NK-92 treated with Interleukin-12 subunit alpha and Interleukin-12 subunit beta, amount 100 ng/mL, for 24 hours (cell line): ENCODE measurements at regions not wholly inside any gene's neighbourhood (a gene's known extent, or its start where the extent isn't known, plus 50 kb on each side); places are given as distances from the start of the nearest gene placed in this dataset.
"Not testable (repeated sequence)": the region's sequence is repeated elsewhere in the genome, so short reads cannot be mapped to it uniquely, and the experiment has no call there.

Source experiments
- DNase-seq: peaks from one replicate; lab custom pipeline; 2025; lab: John Stamatoyannopoulos, UW

DNA sequence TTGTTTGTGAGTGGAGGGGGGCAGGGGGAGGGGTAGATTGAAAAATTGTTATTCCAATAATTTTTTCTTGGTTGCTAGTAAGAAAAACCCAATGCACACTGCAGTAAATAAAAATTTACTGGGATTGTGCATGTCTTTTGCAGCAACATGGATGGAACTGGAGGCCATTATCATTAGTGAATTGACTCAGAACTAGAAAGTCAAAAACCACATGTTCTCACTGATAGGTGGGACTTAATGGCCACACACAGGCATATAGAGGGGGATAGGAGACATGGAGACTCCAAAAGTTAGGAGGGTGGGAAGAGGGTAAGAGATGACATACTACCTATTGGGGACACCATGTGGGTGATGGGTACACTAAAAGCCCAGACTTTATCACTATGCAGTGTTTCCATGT lies 67.2 kb downstream of the BUB3 start:
- DNase-seq: no peak

DNA sequence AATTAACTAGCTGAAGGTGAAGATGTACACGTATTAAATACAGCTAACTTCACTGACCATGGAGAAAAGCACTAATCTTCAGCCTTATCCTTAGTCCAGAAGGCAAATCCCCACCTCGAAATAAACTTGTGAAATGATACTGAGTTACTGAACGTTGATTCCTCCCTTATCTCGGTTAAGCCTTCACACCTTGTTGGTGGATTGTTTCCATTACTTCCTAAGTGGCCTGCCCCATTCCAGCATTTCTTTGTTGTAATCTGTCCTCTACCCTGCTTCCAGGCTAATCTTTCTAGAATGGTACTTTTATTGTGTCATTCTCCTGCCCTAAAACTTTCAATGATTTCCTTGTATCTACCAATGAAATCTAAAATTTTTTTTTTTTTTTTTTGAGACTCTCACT lies 68.6 kb downstream of the BUB3 start:
- no peak for DNase-seq

DNA sequence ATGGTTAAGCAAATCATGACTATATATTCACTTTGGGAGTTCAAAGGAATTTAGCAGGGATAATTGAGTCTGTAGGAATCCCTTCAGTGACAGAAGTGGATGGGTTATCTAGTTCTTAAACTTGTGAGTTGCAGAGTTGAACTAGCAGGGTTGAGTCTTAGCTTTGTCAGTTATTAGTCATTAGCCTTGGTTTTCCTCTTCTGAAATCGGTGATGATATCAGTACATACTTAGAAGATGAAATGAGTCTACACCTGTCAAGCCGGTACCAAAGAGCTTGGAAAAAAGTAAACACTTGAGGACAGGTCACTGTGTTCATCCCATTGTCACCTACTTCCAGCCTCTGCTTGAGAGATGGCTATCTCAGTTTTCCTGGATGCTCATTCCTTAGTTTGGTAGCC lies 73.5 kb downstream of the BUB3 start:
- DNase-seq: no peak

DNA sequence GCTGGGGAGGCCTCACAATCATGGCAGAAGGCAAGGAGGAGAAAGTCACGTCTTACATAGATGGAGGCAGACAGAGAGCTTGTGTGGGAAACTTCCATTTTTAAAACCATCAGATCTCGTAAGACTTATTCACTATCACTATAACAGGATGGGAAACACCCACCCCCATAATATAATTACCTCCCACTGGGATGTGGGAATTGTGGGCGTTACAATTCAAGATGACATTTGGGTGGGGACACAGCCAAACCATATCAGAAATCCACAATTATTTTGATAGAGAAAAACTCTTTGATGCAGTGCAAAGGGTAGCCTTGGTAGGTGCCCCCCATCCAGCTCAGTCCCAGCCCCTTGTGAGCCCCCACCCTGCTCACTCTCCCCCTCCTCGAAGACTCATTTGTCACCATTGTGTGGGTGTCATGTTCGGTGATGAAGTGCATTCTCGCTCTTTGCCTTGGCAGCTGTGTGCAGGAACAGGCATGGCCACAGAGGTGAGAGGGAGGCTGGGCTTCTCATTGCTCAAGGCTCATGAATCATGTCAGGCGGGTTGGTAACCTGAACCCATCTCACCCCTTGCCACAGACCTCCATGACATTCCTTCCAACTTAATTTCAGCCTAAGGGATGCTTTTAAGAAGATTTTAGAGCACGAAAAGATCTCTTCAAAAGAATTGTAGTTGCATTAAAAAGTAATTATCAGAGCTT lies 75.9 kb downstream of the BUB3 start:
- no peak for DNase-seq

DNA sequence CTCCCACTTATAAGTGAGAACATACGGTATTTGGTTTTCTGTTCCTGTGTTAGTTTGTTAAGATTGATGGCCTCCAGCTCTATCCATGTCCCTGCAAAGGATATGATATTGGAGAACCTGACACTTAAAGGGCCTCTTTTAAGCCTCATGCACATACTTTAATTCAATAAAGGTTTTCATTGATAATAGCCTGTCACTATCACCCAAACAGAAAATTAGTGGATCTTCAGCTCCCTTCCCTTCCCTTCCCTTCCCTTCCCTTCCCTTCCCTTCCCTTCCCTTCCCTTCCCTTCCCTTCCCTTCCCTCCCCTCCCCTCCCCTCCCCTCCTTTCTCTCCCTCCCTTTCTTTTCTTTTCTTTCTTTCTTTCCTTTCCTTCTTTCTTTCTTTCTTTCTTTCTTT lies 78.7 kb downstream of the BUB3 start:
- DNase-seq: not testable (repeated sequence)

DNA sequence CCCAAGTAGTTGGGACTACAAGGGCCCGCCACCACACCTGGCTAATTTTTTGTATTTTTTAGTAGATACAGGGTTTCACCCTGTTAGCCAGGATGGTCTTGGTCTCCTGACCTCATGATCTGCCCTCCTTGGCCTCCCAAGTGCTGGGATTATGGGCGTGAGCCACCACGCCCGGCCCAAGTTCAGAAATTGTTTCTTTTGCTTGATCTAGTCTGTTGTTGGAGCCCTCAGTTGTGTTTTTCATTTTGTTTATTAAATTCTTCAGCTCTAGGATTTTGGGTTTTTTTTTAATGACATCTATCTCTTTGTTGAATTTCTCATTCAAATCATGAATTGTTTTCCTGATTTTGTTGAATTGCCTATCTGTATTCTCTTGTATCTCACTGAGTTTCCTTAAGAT lies 80.8 kb downstream of the BUB3 start:
- not testable (repeated sequence) for DNase-seq

DNA sequence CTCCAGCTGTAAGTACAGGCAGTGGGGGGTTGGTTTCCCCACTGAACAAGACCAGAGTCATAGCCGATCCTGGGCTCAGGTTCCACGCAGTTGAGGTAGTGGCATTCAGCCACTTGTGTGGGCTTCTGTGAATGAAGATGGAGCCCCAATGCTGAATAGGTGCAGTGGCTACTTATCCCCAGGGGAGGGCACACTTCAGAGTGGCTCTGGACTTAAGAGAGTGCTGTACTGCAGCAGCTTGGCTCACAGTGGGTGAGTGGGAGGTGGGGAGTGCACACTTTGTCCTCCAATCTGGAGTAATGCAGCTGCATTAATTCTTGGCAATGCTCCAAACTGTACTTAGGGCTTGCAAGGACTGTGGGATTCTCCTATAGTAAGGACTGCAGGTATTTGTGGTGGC lies 81.9 kb downstream of the BUB3 start:
- DNase-seq: no peak

DNA sequence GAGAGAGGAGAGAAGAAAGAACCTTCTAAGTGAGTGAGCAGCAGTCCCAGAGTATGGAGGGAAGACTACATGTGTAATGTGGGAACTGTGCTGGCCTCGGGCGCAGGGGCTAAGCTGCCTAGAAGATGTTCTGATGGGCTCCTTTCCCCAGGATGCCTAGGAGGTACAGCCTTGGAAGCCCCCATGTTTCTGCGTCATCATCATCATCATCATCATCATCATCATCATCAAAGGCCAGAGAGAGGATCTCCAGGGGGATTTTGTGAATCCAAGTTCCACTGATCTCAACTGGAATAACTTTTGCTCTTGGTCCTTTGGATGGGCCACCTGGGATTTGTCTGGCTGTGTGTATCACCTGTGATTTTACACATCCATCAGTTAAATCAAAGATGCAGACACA lies 86.0 kb downstream of the BUB3 start:
- DNase-seq: no peak

DNA sequence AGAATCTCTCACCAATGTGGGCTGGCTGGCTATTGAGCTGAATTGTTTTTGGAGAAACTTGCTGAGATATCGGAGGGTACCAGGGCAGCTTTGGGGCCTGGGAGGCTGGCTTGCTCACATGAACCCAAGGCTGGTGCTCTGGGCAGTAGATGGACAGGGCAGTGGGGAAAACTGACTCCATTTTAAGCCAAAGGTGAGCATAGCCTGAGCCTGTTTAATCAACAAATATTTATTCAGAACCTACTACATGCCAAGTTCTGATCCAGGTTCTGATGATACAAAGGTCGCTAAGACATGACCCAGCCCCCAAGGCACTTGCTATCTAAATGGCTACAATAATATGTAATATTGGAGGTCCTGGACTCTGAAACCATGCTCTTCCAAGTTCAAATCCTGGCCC lies 86.6 kb downstream of the BUB3 start:
- DNase-seq: no peak

DNA sequence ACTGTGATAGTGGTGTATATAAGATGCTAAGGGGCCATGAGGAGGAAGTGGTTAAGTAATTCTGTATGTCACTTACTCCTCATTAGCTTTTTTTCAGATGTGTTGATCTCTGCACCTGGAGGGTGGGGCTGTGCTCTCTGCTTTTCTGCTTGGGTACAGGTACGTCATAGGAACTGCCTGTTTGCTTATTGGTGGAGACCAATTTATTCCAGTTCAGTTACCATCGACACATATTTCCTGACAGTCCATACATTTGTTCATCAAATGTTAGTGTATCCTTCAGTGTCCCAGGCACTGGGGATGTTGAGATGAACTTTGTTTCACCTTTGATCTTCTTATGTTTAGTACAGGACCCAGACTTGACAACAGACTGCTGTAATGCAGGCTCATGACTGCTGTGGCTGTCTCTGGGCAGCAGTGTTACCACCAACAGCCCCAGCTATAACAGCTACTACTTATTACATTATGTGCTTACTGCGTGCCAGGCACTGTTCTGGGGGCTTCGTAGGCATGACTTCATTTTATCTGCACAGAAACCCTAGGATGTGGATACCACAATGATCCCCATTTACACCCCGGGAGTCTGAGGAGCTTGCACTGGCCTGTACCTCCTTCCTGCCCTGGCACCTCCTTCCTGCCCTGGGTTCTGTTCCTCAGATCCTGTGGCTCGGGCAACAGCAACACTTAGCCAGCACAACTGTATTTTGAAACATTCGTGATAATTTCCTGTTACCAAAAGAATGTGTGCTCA lies 87.4 kb downstream of the BUB3 start:
- DNase-seq: no peak

DNA sequence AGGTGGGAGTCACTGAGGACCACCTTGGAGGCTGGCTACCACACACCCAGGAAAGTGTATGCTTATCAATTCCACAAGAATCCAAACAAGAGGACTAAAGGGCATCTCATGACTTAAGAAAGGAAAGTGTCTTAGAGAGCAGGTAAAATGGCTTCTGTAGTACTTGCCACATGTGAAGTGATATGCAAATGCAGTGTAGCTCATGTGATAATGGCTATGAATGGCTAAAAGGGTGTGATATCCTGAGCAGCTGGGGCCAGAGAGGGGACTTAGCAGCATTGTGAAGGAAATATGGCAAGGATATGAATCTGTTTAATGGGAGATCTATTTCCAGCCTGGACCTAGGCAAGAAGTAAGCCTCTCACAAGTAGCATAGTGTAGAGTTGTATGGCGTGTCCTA lies 90.5 kb downstream of the BUB3 start:
- no peak for DNase-seq

DNA sequence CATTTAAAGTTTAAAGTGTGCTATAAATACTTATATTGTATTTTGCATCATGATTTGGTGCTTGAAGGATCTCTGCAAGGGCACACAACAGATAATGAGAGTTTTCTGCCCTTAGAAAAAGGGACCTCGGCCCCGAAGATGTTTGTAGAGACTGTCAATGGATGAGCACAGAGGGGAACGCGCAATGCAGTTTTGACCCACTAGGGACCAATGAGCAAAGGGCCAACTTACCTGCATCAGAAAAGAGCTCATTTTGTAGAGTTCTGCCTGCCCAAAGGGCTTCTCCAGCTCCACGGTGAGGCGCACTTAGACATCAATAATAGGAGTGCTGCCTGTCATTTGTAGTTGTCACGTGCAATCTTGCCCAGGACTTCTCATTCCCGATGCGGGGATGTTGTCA lies 91.1 kb downstream of the BUB3 start:
- DNase-seq: no peak

DNA sequence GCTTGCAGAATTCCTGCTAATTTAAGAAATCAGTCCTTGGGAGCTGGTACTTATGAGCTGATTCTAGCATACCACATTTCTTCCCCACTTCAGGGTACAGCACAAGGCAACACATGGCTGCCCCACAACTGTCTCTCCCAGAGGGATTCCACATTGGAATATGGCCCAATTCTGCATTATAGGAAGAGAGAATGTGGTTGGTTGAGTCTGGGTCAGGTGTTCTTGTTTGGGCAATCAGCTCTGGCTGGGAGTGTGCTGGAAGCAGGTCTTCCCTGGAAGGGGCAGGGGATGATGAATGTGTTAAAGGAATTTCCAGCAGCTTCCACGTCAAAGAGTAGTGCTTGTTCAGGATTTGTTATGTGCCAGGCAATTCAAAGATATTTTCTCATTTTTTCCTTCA lies 95.7 kb downstream of the BUB3 start:
- no peak for DNase-seq

DNA sequence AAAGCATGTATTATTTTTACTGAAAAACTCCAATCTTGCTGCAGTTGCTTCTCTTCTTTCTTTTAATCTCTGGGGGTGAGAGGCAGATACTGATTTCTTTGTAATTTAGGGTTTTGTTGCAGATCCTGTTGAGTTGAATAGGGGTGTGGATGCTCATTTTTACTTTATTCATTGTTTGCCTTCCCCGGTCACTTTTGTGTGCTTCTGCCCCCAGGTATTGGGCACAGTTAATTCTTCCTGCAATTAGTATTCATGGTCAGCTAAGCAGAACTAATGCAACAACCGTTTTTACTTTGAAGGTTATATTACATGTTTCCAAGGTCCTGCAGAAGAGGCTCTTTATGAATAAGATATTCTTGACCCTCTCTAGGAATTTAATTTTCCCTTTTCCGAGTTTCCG lies 96.4 kb downstream of the BUB3 start:
- DNase-seq: no peak

DNA sequence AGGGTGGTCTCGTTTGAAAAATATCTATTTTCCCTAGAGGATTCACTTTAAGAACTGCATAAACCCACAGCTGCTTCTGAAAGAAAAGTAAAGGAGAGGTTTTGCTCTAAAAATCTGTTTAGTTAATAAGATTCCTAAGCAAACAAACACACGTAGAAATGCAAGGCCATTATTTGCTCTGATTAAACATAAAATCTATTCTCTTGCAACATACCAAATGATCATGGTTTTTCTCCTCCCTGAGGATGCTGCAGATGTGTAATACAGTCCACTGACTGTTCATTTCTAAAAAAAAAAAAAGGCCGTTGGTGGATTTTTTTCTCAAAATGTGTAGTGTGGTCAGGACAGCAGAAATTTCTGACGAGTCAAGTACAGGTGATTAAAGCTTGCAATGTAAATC lies 98.6 kb downstream of the BUB3 start:
- DNase-seq: no peak

DNA sequence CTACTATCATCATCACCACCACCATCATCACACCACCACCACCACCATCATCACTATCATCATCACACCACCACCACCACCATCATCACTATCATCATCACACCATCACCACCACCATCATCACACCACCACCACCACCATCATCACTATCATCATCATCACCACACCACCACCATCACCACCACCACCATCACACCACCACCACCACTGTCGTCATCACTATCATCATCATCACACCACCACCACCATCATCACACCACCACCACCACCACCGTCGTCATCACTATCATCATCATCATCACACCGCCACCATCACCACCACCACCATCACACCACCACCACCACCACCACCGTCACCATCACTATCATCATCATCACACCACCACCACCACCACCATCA lies 100.1 kb downstream of the BUB3 start:
- DNase-seq: not testable (repeated sequence)

DNA sequence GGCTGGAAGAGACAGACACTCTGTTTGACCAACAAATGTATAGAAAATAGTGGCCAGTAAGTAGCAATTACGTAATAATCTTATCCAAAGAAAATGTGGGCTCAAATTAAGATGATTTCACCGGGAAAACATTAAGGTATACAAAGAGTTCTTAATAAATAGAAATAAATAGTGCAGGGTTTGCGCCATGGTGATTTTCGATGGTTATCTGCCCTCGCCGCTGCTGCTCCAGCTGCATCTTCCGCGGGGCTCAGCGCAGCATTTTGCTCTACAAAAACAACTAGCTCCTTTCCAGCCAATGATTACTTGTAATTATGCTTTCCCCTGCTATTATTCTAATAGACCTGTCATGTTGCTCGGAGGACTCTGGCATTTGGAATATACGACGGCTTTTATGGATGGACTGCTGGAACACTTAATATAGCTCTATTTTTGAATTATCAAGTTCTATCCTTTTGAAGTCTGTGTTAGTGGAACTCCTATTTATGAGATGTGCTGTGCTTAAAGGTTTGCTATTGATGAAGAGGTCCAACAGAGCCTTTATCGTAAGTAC lies 103.8 kb downstream of the BUB3 start:
- no peak for DNase-seq

DNA sequence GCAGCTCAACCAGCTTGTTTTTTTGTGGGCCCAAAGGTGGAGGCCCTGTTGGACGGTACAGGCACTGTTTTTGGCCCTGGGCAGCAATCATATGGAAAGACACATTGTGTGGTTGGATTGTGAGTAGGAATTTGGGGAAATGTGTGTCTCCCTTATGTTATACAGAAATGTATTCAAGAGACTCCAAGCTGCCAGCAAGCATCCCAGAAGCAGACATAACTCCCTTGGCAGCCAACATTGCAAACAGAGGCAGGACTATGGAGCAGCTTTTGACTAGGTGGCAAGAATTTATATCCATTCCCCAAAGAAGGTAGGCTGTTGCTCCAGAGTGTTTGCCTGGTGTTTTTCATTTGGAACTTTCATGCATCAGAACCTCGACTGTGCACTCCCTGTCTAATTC lies 104.9 kb downstream of the BUB3 start:
- no peak for DNase-seq

DNA sequence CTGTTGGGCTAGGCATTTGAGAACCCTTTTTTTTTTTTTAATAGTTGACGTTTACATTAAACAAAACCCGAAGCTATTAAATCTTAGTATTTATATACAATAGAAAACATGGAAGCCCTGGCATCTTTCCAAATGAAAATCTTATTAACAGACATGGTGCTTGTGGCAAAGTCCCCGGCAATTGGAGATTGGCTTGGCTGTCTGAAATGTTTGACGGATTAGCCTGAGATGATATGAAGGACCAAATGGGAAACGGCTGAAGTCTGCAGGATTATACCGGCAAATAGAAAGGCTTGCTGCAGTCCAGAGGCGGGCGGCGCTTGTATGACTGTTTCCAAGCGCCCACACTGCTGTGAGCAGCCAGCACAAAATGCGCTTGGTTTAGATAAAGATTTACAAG lies 105.6 kb downstream of the BUB3 start:
- DNase-seq: no peak

DNA sequence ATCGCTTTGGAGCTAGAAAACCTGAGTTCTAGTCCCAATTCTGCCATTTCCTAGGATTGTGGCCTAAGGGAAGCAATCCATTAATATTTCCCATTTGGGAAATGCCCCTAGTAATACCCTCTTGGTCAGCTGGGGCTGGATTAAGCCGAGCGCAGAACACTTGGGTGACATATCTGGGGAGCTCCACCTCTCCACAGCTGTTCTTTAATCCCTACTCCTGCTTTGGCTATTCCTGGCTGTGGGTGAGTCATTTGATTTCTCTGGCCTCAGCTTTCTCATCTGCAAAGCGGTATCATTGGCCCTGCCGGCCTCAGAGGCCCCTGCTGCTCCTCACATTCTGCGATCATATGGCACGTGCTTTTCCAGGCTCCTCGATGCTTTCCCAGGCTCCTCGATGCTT lies 108.3 kb downstream of the BUB3 start:
- no peak for DNase-seq

DNA sequence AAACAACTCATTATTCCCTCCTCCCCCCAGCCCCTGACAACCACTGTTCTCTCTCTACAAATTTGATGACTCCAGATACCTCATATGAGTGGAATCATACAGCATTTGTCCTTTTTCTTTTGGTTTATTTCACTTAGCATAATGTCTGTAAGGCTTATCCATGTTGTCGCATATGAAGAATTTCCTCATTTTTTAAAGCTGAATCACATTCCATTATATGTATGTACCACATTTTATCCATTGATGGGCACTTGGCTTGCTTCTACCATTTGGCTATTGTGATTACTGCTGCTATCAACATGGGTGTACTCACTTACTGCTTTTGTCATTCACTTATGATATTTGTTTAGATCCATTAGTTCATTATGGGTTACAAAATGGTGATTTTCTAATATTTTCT lies 112.8 kb downstream of the BUB3 start:
- no peak for DNase-seq

DNA sequence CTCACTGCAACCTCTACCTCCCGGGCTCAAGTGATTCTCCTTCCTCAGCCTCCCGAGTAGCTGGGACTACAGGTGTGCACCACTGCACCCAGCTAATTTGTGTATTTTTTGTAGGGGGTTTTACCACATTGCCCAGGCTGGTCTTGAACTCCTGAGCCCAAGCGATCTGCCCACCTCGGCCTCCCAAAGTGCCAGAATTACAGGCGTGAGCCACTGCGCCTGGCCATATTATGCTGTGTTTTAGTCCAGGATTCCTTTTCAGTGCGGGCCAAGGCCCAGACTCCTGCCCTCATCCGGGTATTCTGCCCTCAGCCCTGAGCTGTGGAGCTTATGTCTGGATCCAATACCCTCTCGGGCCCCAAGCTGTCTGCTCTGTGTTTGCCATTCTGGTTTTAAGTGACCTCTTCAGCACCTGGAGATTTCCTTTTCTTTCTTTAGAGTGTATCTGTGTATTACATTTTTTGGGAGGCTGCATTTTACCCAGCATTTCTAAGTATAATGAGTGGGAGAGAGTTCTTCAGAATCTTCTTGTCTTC lies 114.9 kb downstream of the BUB3 start:
- no peak for DNase-seq

DNA sequence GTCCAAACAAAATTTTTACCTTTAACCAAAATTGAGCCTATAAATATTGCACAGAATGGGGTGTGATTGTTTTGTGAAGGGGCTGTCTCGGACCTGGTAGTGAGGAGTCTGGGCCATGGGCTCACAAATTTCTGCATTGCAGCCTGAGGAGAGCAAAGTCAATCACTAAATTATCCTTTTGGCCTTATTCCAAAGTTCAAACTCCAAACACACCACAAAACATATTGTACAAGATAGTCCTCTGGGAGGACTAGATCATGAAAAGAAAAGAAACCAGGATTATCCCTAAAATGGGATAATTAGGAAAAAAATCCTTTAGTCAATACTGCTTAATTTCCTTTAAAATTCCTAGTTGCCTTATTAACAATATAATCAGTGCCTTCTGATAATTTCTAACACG lies 115.5 kb downstream of the BUB3 start:
- no peak for DNase-seq
